Uterus (tissue), 3 donors: ENCODE measurements at regions not wholly inside any gene's neighbourhood (a gene's known extent, or its start where the extent isn't known, plus 50 kb on each side); places are given as distances from the start of the nearest gene placed in this dataset.

Experiments used
- DNase-seq, 2 donors: peaks; one replicate each; pipeline ENCODE4 v3.0.0-alpha.2; 2019 to 2020
- H3K27ac ChIP-seq, 2 donors: fragments of 200-600 bp; sonication (generic); 1 replicate in 1 of 2; 2 replicates in 1 of 2; pipeline ENCODE4 v1.5.1; 2016 to 2018
- H3K27me3 ChIP-seq, 2 donors: fragments of 200-600 bp; sonication (generic); one replicate each; pipeline ENCODE4 v1.5.1; 2018 to 2019; ENCODE audit warnings: control low read depth in 1 of 2
- H3K36me3 ChIP-seq, 2 donors: fragments of 200-600 bp; sonication (generic); one replicate each; pipeline ENCODE4 v1.5.1; 2019; ENCODE audit warnings: control low read depth in 1 of 2
- H3K4me1 ChIP-seq, 2 donors: fragments of 200-600 bp; sonication (generic); one replicate each; pipeline ENCODE4 v1.5.1; 2018 to 2019; ENCODE audit warnings: control low read depth in 1 of 2
- H3K4me3 ChIP-seq, 2 donors: fragments of 200-600 bp; sonication (generic); 1 replicate in 1 of 2; 2 replicates in 1 of 2; pipeline ENCODE4 v1.5.1; 2018 to 2019; ENCODE audit warnings: mild to moderate bottlenecking in 1 of 2
- H3K9me3 ChIP-seq, 2 donors: fragments of 200-600 bp; sonication (generic); one replicate each; pipeline ENCODE4 v1.5.1; 2019; ENCODE audit warnings: control low read depth in 1 of 2
- POLR2A ChIP-seq, 2 donors: fragments of 450-650 bp; IDR thresholded peaks; one replicate each; pipeline ENCODE4 v1.6.1; 2016; ENCODE audit warnings: antibody characterized with exemption in 2 of 2, mild to moderate bottlenecking in 1 of 2, moderate library complexity in 1 of 2
- intact Hi-C: fragments of 100-400 bp; cut with DNase I; formaldehyde crosslinking; loops from one replicate; pipeline ENCODE4 v1.15.1; 2023; ENCODE audit warnings: low total_unique reads
- TF ChIP-seq, protein P1 (sequence below), 4 experiments: fragments of 200-600 bp in 2 of 4; fragments of 450-650 bp in 2 of 4; sonication (generic) in 2 of 4; IDR thresholded peaks; one replicate each; pipeline ENCODE4 v1.5.1; 2016 to 2019; ENCODE audit warnings: antibody characterized with exemption in 4 of 4, mild to moderate bottlenecking in 2 of 4, moderate library complexity in 1 of 4
- donor health status: DM: yes; HTN: yes; CAD: no.

DNA sequence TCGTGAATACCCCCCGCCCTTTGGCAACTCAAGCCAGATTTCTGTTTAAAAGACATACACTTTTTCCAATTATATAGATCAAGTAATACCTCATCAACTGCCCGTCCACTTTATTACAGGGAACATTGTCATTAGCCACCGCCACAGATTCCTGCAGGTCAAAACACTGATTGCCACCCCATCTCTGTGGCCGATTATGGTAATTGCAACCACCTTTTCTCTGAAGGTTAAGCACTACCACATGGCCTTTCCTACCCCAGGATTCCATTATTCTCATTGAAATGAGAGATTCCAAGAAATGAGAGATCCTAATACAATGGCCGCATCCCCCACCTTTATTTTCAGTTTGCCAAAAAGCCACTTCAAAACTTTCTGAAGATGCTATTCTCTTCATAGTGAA is 478.8 kb upstream of the HSF2 start:
- no peaks in the 10 kb centered on the region for H3K36me3 ChIP-seq
- no peak overlapping the region for H3K4me3 ChIP-seq
- H3K27me3 ChIP-seq: no peaks in the 10 kb centered on the region
- no peak for TF ChIP-seq POLR2A (IDR thresholded peaks at IDR 0.05)
- TF ChIP-seq, protein P1, sequence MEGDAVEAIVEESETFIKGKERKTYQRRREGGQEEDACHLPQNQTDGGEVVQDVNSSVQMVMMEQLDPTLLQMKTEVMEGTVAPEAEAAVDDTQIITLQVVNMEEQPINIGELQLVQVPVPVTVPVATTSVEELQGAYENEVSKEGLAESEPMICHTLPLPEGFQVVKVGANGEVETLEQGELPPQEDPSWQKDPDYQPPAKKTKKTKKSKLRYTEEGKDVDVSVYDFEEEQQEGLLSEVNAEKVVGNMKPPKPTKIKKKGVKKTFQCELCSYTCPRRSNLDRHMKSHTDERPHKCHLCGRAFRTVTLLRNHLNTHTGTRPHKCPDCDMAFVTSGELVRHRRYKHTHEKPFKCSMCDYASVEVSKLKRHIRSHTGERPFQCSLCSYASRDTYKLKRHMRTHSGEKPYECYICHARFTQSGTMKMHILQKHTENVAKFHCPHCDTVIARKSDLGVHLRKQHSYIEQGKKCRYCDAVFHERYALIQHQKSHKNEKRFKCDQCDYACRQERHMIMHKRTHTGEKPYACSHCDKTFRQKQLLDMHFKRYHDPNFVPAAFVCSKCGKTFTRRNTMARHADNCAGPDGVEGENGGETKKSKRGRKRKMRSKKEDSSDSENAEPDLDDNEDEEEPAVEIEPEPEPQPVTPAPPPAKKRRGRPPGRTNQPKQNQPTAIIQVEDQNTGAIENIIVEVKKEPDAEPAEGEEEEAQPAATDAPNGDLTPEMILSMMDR (IDR thresholded peaks at IDR 0.05): no peak
- no peaks in the 10 kb centered on the region for H3K9me3 ChIP-seq
- no peak for DNase-seq
- intact Hi-C loops: no loop called here
- H3K27ac ChIP-seq: no peak overlapping the region
- H3K4me1 ChIP-seq: no peaks in the 10 kb centered on the region

DNA sequence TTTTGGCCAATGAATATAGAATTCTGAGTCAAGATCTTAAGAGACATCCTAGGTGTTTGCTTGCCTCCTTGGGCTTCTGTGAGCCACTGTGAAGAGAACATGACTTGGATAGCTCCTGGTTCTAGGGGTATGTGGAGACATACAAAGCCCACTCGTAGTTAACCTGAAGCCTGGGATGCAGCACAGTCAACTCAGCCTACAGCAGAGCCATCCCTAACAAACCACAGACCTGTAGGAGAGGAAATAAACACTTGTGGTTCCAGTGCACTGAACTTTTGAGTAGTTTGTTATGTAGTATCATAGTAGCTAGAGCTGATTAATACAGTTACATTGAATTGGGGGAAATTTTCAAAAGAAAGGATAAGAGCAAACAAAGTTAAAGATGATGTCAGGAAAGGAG is 474.4 kb upstream of the HSF2 start:
- no peak for DNase-seq

DNA sequence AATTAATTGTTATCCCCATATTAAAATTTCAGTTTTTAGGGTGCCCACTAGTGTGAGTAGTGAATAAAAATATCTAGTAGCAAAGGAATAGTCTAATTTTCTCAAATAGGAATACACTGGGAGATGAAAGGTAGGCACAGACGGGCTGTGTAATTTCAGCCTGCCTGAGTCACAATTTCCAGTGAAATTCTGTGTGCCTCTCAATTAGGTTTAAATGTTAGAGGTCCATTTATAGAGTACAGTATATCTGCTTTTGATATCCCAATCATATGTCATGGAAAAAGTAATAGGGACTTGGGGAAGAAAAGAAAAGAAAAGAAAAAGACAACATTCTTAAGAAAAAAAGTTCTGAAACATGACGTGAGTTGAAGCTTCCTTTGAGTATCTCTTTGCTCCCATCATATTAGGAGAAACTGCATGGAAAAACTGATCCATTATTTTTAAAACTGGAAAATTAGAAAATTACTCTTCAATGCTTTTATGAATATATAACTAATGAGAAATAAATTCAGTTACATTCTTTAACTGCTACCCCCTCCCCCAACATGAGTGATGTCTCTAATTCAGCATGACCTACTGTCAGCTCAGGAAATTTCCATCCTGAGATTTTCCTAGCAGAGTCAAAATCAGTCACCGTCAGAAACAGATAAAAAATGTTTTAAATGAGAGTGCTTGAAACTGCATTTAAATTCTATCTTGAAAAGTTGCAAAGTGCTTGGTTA is 473.8 kb upstream of the HSF2 start:
- H3K9me3 ChIP-seq: no peaks in the 10 kb centered on the region
- no peak for DNase-seq
- H3K27me3 ChIP-seq: no peaks in the 10 kb centered on the region
- no peak overlapping the region for H3K27ac ChIP-seq
- intact Hi-C loops: no loop called here
- TF ChIP-seq, protein P1 (IDR thresholded peaks at IDR 0.05): no peak
- no peak for TF ChIP-seq POLR2A (IDR thresholded peaks at IDR 0.05)
- H3K4me1 ChIP-seq: no peaks in the 10 kb centered on the region
- no peak overlapping the region for H3K4me3 ChIP-seq
- H3K36me3 ChIP-seq: no peaks in the 10 kb centered on the region

More for the DNA sequence above, 474.4 kb upstream of the HSF2 start:
- Histone ChIP-seq H3K27ac (no peak overlapping the region), H3K9me3 (no peaks in the 10 kb centered on the region), H3K4me1 (no peaks in the 10 kb centered on the region), H3K36me3 (no peaks in the 10 kb centered on the region), H3K27me3 (no peaks in the 10 kb centered on the region), H3K4me3 (no peak overlapping the region)
- intact Hi-C loops: no loop called here
- no peak for TF ChIP-seq POLR2A (IDR thresholded peaks at IDR 0.05)
- TF ChIP-seq, protein P1 (IDR thresholded peaks at IDR 0.05): no peak

DNA sequence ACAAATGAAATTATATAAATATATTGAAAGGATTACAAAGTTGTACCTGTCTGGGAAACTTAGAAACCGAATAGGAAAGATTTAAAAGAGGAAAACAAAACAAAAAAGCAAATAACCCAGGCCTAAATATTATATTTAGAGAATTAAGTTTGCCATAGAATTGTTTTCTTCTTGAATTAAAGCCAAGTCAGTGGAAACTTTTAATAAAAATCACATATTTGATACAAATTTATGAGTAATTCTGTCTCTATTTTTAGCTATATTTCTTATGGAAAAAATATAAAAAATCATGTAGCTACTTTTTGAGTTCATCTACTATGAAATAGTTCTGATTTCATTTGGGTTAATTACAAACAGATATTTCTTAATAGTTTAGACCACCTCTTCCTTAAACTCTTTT is 470.2 kb upstream of the HSF2 start:
- Histone ChIP-seq H3K4me3 (no peak overlapping the region), H3K27me3 (no peaks in the 10 kb centered on the region), H3K4me1 (no peaks in the 10 kb centered on the region), H3K9me3 (no peaks in the 10 kb centered on the region), H3K27ac (no peak overlapping the region), H3K36me3 (no peaks in the 10 kb centered on the region)
- intact Hi-C loops: no loop called here
- DNase-seq: no peak
- TF ChIP-seq, protein P1 (IDR thresholded peaks at IDR 0.05): no peak
- TF ChIP-seq POLR2A (IDR thresholded peaks at IDR 0.05): no peak

DNA sequence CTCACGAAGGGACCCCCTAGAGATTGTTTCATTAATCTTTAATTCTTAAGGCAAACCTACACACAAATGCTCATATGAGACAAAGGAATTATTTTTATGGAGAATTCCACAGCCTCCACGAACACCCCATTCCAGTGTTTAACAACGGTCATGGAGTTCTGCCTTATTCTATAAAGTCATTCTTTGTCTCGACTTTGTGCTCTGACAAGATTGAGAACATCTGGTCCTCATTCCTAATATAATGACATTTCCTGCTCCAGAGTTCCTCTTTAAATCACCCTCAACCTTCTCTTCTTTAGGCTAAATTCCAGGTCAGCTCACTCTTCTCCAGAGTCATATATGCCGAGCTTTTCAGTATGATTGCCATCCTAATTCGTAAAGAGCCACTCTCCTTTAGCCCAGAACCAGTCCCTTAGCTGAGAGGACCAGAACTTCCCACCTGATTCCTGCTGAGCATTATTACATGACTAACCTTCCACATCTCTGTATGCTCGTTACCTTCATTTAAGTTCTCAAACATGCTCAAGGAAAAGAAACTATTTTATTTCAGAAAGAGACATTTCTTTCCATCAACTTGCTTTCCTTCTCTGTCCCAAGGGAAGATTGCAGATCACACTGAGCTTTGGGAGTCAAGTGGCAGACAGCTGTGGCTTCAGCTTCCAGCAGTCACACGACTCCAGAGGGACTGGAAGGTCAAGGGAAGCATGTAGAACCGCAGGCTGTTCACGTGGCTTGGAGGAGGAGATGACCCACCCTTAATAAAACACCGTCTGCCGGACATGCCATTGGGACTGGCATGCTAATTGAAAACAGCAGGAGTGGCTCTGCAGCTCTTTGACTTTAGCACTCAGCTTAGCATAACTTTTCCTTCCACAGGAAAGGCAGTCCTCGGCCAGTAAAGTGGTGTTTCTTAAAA is 467.1 kb upstream of the HSF2 start:
- no peaks in the 10 kb centered on the region for H3K27me3 ChIP-seq
- no peaks in the 10 kb centered on the region for H3K9me3 ChIP-seq
- H3K27ac ChIP-seq: peak overlapping the region in 1 of 2 donors; percentile 21
- intact Hi-C loops: no loop called here
- H3K4me1 ChIP-seq: no peaks in the 10 kb centered on the region
- H3K4me3 ChIP-seq: no peak overlapping the region
- DNase-seq: peak in 1 of 2 donors; percentile 20
- no peaks in the 10 kb centered on the region for H3K36me3 ChIP-seq
- TF ChIP-seq, protein P1 (IDR thresholded peaks at IDR 0.05): no peak
- TF ChIP-seq POLR2A (IDR thresholded peaks at IDR 0.05): no peak
